Activated T-cell treated with anti-CD3 and anti-CD28 coated beads, Interleukin-2, amount 50 U/mL, for 72 hours (primary cell): ENCODE measurements at regions not wholly inside any gene's neighbourhood (a gene's known extent, or its start where the extent isn't known, plus 50 kb on each side); places are given as distances from the start of the nearest gene placed in this dataset.

ENCODE experiments used
- ATAC-seq, 2 donors: fragments of 150-1000 bp; cut with Tn5 transposase; replicated peaks in 1 of 2; 2 replicates each; pipeline ENCODE4 v1.10.0; 2021; ENCODE audit warnings: moderate library complexity in 2 of 2, mild to moderate bottlenecking in 1 of 2
- DNase-seq, 2 donors: peaks; one replicate each; pipeline ENCODE4 v3.0.0; 2021 to 2022; ENCODE audit warnings: mixed read lengths in 1 of 2
- H3K27ac Mint-ChIP-seq: one replicate; pipeline ENCODE4 v1.8.0; 2022; ENCODE audit warnings: mild to moderate bottlenecking, moderate library complexity, mixed read lengths
- H3K27me3 Mint-ChIP-seq: one replicate; pipeline ENCODE4 v1.8.0; 2022; ENCODE audit warnings: low read depth, mixed read lengths
- H3K36me3 Mint-ChIP-seq, 2 donors: one replicate each; pipeline ENCODE4 v1.8.0; 2022; ENCODE audit warnings: mixed read lengths in 2 of 2, mild to moderate bottlenecking in 1 of 2; ENCODE audit not compliant: insufficient read depth in 2 of 2
- H3K4me1 Mint-ChIP-seq: one replicate; pipeline ENCODE4 v1.8.0; 2022; ENCODE audit warnings: low read depth, mixed read lengths
- H3K4me3 Mint-ChIP-seq, 2 donors: one replicate each; pipeline ENCODE4 v1.8.0; 2022; ENCODE audit warnings: mild to moderate bottlenecking in 2 of 2, mixed read lengths in 2 of 2, moderate library complexity in 2 of 2
- H3K9me3 Mint-ChIP-seq, 2 donors: one replicate each; pipeline ENCODE4 v1.8.0; 2022; ENCODE audit warnings: mixed read lengths in 2 of 2

- DNase-seq (no peak), ATAC-seq (no peak)
- Mint-ChIP-seq H3K4me3 (no peak overlapping the region), H3K4me1 (no peaks in the 10 kb centered on the region), H3K27me3 (peaks cover 5% of the 10 kb centered on the region), H3K27ac (no peak overlapping the region), H3K9me3 (peaks cover 3% of the 10 kb centered on the region in 2 donors), H3K36me3 (peaks cover 0 to 2% of the 10 kb centered on the region in 2 donors)
Measured at GRCh38 chr16:13554005-13554404, 365.9 kb upstream of the ERCC4 start.

GRCh38 chr16:13554643-13555042 lies 365.3 kb upstream of the ERCC4 start:
- no peak for ATAC-seq
- peaks cover 5% of the 10 kb centered on the region for H3K27me3 Mint-ChIP-seq
- peaks cover 3% of the 10 kb centered on the region in 2 donors for H3K9me3 Mint-ChIP-seq
- H3K27ac Mint-ChIP-seq, result no peak overlapping the region
- DNase-seq, result no peak
- no peak overlapping the region for H3K4me3 Mint-ChIP-seq
- peaks cover 0 to 2% of the 10 kb centered on the region in 2 donors for H3K36me3 Mint-ChIP-seq
- H3K4me1 Mint-ChIP-seq, result no peaks in the 10 kb centered on the region

GRCh38 chr16:13557418-13557817 lies 362.5 kb upstream of the ERCC4 start:
- ATAC-seq, result no peak
- Mint-ChIP-seq H3K36me3 (no peaks in the 10 kb centered on the region), H3K4me1 (no peaks in the 10 kb centered on the region), H3K27ac (no peak overlapping the region), H3K9me3 (peaks cover 0 to 5% of the 10 kb centered on the region in 2 donors), H3K4me3 (no peak overlapping the region), H3K27me3 (peaks cover 5% of the 10 kb centered on the region)
- no peak for DNase-seq

GRCh38 chr16:13558752-13559151 lies 361.2 kb upstream of the ERCC4 start:
- Mint-ChIP-seq H3K4me3 (no peak overlapping the region), H3K9me3 (peaks cover under 1 to 5% of the 10 kb centered on the region in 2 donors), H3K4me1 (no peaks in the 10 kb centered on the region), H3K27me3 (peaks cover 5% of the 10 kb centered on the region), H3K36me3 (no peaks in the 10 kb centered on the region), H3K27ac (no peak overlapping the region)
- ATAC-seq, result no peak
- DNase-seq, result no peak

- Mint-ChIP-seq H3K4me1 (no peaks in the 10 kb centered on the region), H3K27me3 (peaks cover 5% of the 10 kb centered on the region), H3K4me3 (no peak overlapping the region), H3K9me3 (peaks cover 3 to 7% of the 10 kb centered on the region in 2 donors), H3K27ac (no peak overlapping the region), H3K36me3 (no peaks in the 10 kb centered on the region)
- DNase-seq, result no peak
- no peak for ATAC-seq
Measured at GRCh38 chr16:13559624-13560023, 360.3 kb upstream of the ERCC4 start.

GRCh38 chr16:13560151-13560550 lies 359.8 kb upstream of the ERCC4 start:
- Mint-ChIP-seq H3K27me3 (peaks cover 5% of the 10 kb centered on the region), H3K4me1 (no peaks in the 10 kb centered on the region), H3K4me3 (no peak overlapping the region), H3K36me3 (no peaks in the 10 kb centered on the region), H3K27ac (no peak overlapping the region), H3K9me3 (peaks cover 4 to 7% of the 10 kb centered on the region in 2 donors)
- DNase-seq (no peak), ATAC-seq (no peak)

- Mint-ChIP-seq H3K4me3 (no peak overlapping the region), H3K9me3 (peaks cover 4 to 7% of the 10 kb centered on the region in 2 donors)
Measured at GRCh38 chr16:13561291-13562070, 358.5 kb upstream of the ERCC4 start.

GRCh38 chr16:13568803-13569202 lies 351.2 kb upstream of the ERCC4 start:
- peaks cover 6 to 8% of the 10 kb centered on the region in 2 donors for H3K9me3 Mint-ChIP-seq
- no peaks in the 10 kb centered on the region for H3K4me1 Mint-ChIP-seq
- no peak overlapping the region for H3K4me3 Mint-ChIP-seq
- H3K27ac Mint-ChIP-seq, result no peak overlapping the region
- ATAC-seq, result no peak
- no peaks in the 10 kb centered on the region for H3K36me3 Mint-ChIP-seq
- H3K27me3 Mint-ChIP-seq, result no peaks in the 10 kb centered on the region
- DNase-seq, result no peak

More at GRCh38 chr16:13561291-13562070, 358.5 kb upstream of the ERCC4 start:
- Mint-ChIP-seq H3K27ac (no peak overlapping the region), H3K4me1 (no peaks in the 10 kb centered on the region), H3K36me3 (no peaks in the 10 kb centered on the region), H3K27me3 (peaks cover 5% of the 10 kb centered on the region)
- ATAC-seq (no peak), DNase-seq (no peak)

- peaks cover 8% of the 10 kb centered on the region in 2 donors for H3K9me3 Mint-ChIP-seq
- H3K27me3 Mint-ChIP-seq, result no peaks in the 10 kb centered on the region
- no peaks in the 10 kb centered on the region for H3K36me3 Mint-ChIP-seq
- no peak for DNase-seq
- H3K4me3 Mint-ChIP-seq, result no peak overlapping the region
- ATAC-seq, result no peak
- no peaks in the 10 kb centered on the region for H3K4me1 Mint-ChIP-seq
- H3K27ac Mint-ChIP-seq, result no peak overlapping the region
Measured at GRCh38 chr16:13569986-13570385, 350.0 kb upstream of the ERCC4 start.

- H3K9me3 Mint-ChIP-seq, result peaks cover 8% of the 10 kb centered on the region in 2 donors
- H3K4me3 Mint-ChIP-seq, result no peak overlapping the region
- no peaks in the 10 kb centered on the region for H3K36me3 Mint-ChIP-seq
- H3K4me1 Mint-ChIP-seq, result no peaks in the 10 kb centered on the region
- H3K27me3 Mint-ChIP-seq, result no peaks in the 10 kb centered on the region
- no peak overlapping the region for H3K27ac Mint-ChIP-seq
- DNase-seq (no peak), ATAC-seq (no peak)
Measured at GRCh38 chr16:13571036-13571435, 348.9 kb upstream of the ERCC4 start.

- H3K4me3 Mint-ChIP-seq, result no peak overlapping the region
- ATAC-seq, result no peak
- H3K4me1 Mint-ChIP-seq, result no peaks in the 10 kb centered on the region
- H3K27me3 Mint-ChIP-seq, result no peaks in the 10 kb centered on the region
- DNase-seq, result no peak
- peaks cover 9 to 10% of the 10 kb centered on the region in 2 donors for H3K9me3 Mint-ChIP-seq
- no peaks in the 10 kb centered on the region for H3K36me3 Mint-ChIP-seq
- no peak overlapping the region for H3K27ac Mint-ChIP-seq
Measured at GRCh38 chr16:13573903-13574302, 346.1 kb upstream of the ERCC4 start.

GRCh38 chr16:13586051-13586450 lies 333.9 kb upstream of the ERCC4 start:
- no peak for DNase-seq
- no peaks in the 10 kb centered on the region for H3K36me3 Mint-ChIP-seq
- H3K4me3 Mint-ChIP-seq, result no peak overlapping the region
- no peaks in the 10 kb centered on the region for H3K4me1 Mint-ChIP-seq
- H3K9me3 Mint-ChIP-seq, result peaks cover 0 to 2% of the 10 kb centered on the region in 2 donors
- no peak for ATAC-seq
- no peak overlapping the region for H3K27ac Mint-ChIP-seq
- no peaks in the 10 kb centered on the region for H3K27me3 Mint-ChIP-seq

GRCh38 chr16:13587181-13587580 lies 332.8 kb upstream of the ERCC4 start:
- no peaks in the 10 kb centered on the region for H3K36me3 Mint-ChIP-seq
- no peak for ATAC-seq
- DNase-seq, result no peak
- no peak overlapping the region for H3K27ac Mint-ChIP-seq
- no peaks in the 10 kb centered on the region for H3K4me1 Mint-ChIP-seq
- H3K9me3 Mint-ChIP-seq, result peaks cover 0 to 2% of the 10 kb centered on the region in 2 donors
- no peak overlapping the region for H3K4me3 Mint-ChIP-seq
- no peaks in the 10 kb centered on the region for H3K27me3 Mint-ChIP-seq

- Mint-ChIP-seq H3K4me1 (no peaks in the 10 kb centered on the region), H3K4me3 (no peak overlapping the region), H3K27ac (no peak overlapping the region), H3K27me3 (no peaks in the 10 kb centered on the region), H3K36me3 (no peaks in the 10 kb centered on the region), H3K9me3 (peaks cover 2 to 7% of the 10 kb centered on the region in 2 donors)
- no peak for ATAC-seq
- DNase-seq, result no peak
Measured at GRCh38 chr16:13594823-13595222, 325.1 kb upstream of the ERCC4 start.
